NCI-H1092 treated with DMSO at 0.1 percent for 48 hours (cell line): ENCODE measurements at regions not wholly inside any gene's neighbourhood (a gene's known extent, or its start where the extent isn't known, plus 50 kb on each side); places are given as distances from the start of the nearest gene placed in this dataset.

Source experiments
- DNase-seq: peaks from one replicate; lab custom pipeline; 2025; lab: John Stamatoyannopoulos, UW

- DNase-seq: no peak
These were observed 289.4 kb upstream of the MYOCD start for GRCh38 chr17:12376276-12376675.

- DNase-seq: no peak
These were observed 279.5 kb upstream of the MYOCD start for GRCh38 chr17:12386225-12386624.

DNA sequence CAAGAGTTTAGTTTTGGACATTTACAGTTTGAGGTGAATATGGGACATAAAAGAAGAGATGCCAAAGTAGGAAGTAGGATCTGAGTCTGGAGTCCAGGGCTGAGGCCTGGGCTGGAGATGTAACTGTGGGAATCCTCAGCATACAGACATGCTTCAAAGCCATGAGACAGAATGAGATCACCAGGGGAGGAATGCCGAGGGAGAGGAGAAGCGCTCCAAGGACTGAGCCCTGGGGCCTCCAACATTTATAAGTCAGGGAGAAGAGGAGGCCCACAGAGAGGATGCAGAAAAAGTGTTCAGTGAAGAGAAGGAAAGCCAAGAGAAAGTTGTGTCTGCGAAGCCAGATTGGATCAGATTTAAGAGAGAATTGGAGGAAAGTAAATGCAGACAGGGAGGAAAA, 277.5 kb upstream of the MYOCD start:
- no peak for DNase-seq

DNA sequence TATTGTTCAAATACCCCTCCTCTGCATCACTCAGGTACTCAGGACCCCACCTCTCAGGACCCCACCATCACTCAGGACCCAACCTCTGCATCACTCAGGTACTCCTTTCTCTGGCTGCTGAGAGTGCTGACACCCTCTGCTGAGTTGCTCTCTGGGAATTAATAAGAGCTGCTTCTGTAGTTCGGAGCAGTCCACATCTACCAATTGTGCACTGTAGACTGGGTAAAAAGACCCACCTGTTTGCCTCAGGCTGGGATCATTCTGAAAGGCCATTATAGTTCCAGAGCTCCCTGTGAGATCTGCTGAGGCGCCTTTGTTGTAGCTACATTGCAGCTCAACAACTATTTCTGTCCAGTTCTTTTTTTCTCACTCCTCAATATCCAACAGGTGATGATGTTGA, 276.3 kb upstream of the MYOCD start:
- DNase-seq: no peak

DNA sequence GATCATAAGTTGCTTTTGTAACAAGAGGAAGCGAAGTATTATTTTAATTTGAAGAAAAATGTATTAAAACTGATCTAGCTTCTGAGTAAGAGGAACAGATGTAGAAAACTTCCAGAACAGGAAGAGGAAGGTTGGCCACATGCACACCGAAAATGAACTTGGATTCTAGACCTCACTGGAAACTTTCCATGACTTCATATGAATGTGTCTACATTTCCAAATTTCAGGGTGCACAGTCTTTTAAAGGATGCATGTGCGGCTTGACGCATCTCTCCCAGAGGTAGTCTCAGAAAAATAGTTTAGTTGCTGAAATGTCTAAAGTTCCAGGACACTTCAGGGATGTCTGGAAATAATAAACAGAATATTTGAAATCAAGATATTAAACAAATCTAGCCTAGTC, 275.1 kb upstream of the MYOCD start:
- no peak for DNase-seq

- no peak for DNase-seq
These were observed 274.2 kb upstream of the MYOCD start for GRCh38 chr17:12391468-12391867.

- no peak for DNase-seq
These were observed 269.8 kb upstream of the MYOCD start for GRCh38 chr17:12395733-12396354.

DNA sequence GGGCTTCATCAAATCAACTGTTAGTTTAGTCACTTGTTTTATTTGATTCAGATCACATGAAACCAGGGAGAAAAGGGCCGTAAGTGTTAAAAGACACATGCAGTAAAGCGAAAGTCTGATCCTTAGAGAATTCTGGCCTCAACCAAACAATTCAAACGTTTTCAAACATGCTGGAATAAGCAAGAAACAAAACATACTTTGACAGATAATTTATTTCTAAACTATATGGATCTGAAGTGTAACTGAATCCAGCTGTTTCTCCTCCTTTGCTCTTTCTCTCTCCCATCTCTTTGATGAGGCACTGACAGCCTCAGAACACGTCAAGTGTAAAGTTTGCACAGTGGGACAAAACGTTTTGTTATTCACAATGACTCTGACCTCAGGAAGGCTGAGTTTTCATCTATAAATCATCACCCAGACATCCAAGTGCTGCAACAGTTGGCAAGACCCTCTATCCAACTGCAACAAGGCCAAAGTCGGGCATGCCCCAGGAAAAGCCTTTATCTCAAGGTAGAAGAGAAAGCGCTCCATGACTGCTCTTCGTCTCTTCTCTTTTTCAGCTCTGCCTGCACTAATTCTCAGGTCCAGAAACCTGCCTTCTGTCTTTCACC, 267.1 kb upstream of the MYOCD start:
- DNase-seq: no peak

- no peak for DNase-seq
These were observed 262.6 kb upstream of the MYOCD start for GRCh38 chr17:12402963-12403622.

DNA sequence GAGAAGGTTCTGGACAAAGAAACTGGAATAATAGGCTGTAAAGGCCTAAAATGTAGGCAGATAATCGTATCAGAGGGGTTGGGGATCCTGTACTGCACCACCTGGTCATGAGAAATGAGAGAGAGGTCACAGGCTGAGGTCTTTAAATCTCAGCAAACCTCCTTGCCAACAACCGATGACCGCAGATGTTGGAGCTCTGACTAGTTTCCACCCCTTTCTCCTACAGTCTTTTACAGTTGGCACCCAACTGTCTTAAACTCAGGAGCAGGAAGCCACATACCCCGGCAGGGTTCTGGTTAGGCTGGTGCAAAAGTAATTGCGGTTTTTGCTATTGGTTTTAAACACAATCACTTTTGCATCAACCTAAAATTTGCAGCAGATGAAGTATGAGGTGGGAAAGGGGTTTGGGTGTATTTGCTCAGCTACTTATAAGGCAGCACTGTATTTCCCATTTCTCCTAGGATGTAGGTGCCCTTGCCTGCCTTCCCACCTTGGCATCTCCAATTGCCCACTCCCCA, 261.8 kb upstream of the MYOCD start:
- DNase-seq: no peak

GRCh38 chr17:12406623-12407215, 259.0 kb upstream of the MYOCD start:
- no peak for DNase-seq

DNA sequence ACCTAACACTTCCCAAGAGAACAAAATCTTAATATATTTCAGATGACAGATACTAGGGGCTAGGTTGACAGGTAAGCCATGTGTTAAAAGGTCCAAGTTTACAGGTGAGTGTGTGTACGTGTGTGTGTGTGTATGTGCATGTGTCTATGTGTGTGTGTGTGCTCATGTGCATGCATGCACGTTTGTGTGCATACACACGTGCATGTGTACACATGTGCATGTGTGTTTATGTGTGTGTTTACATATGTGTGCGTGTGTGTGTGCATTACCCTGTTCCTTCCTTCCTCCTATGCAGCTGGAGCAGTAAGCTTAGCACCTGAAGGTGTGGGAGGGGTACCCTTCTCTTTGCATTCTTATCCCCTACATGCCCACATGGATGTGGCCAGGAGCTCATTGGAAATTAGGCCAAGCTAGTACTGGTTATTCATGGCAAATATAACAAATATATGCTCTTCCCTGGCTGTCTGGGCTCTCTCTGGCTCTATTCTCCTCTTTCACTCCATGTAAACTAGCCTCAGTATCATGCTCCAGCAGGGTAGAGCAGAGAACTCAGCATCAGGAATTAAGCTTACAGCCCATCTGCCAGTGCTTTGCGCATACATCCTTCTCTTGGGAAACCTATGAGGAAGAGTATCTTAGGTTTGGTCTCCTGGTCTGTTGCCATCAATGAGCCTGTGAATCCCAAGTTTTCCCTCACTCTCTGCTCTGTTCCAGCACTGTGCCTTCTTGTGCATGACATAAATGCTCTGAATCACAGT, 258.0 kb upstream of the MYOCD start:
- DNase-seq: no peak

GRCh38 chr17:12409082-12409481, 256.6 kb upstream of the MYOCD start:
- DNase-seq: no peak

- no peak for DNase-seq
These were observed 255.0 kb upstream of the MYOCD start for GRCh38 chr17:12410717-12411116.

- no peak for DNase-seq
These were observed 250.7 kb upstream of the MYOCD start for GRCh38 chr17:12415031-12415430.

DNA sequence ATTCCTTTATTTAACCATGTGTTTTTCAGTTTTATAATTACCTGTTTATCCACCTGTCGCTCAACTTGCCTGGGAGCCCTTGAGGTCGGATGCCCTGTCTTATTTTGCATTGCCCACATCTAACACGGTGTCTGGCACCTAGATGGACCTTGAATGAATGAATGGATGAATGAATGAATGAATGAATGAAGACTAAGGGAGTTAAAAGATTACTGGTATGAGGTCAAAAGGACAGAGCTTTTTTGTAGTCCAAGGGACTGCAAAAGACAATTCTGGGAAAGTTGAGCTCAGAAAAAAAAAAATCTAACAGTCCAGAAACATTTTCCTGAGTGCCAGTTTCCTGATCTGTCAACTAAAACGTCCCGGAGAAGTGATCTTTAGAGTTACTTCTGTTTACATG, 244.6 kb upstream of the MYOCD start:
- DNase-seq: no peak

DNA sequence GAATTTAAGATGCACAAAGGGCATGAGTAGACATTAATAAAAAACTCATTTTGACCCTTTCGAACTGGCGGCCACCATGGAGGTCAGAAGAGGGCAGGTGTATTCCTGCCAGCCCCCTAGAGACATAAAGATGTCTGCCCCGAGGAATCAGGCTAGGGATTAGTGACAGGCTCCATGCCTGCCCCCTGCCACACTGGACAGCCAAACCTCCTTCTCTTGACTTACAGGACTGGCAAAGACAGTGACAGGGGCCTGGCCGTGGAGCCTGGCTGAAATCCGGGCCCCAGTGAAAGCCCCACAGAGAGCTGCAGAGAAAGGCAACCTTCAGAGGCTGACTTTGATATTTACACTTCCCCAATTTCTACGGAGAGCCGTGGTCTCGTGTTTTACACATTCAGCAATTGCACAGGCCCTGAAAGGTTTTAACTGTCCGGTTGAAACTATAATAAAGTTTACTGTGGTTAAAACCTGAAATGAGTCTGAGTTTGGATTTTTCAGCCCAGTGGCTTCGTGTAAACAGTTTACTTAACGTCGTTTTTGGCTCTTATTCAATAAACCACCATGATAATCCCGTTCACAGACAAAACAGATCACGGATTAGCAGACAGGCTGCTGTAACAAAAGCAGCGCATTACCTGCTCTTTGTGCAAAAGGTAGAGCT, 243.9 kb upstream of the MYOCD start:
- DNase-seq: no peak

DNA sequence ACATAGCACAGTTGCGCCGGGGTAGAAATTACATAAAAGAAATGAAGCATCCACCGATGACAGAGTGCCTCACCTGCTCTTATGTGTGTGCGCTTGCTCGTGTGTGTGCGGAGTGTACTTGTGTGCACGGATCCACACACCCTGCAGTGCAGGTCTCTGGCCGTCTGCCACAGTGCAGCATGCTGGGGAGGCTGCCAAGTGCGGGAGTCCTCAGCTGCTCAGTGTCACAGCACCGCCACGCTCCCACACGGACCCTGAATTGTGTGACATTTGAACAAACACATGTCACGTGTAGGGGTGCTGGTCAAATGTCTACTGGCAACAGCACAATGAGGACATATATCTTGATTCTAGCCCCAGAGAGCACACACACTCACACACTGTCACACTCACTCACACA, 243.0 kb upstream of the MYOCD start:
- no peak for DNase-seq

DNA sequence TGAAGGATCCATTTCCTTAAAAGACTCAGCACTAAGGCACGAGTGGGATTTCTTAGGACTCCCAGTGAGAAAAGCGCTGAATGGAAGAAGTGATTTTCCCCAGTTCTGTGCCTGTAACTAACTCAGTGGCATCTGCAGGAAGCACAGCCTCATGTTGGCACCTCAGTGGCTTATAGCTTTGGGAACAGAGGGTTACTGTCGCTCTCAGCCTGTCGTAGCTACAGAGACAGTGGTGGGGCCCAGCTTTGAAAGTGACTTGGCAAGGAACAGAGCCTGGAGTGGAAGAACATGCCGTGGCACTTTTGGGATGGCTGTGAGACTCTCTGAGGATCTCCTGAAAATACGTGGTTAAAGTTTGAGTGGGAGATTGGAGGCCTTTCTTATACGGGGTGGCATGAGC, 242.4 kb upstream of the MYOCD start:
- no peak for DNase-seq

- DNase-seq: no peak
These were observed 236.6 kb upstream of the MYOCD start for GRCh38 chr17:12429116-12429515.

- no peak for DNase-seq
These were observed 234.5 kb upstream of the MYOCD start for GRCh38 chr17:12431188-12431587.

DNA sequence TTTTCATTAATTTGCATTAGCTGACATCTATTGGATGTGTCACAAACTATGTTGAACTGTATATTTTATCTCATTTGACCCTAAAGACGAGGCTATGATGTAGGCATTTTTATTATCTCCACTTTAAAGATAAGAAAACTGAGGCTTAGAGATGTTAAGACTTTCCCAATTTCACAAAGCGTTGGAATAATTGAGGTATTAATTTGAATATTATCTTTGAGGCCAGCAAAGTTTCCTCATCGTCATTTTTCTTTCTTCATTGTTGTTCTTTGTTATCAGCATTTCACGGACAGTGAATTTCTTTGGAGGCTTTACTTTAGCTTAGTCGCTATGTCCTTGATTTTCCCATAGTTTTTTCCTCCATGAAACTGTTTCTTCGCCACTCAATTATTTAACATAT, 227.5 kb upstream of the MYOCD start:
- DNase-seq: no peak
